Fibroblast of lung (primary cell): ENCODE measurements at regions not wholly inside any gene's neighbourhood (a gene's known extent, or its start where the extent isn't known, plus 50 kb on each side); places are given as distances from the start of the nearest gene placed in this dataset.
"Not testable (repeated sequence)": the region's sequence is repeated elsewhere in the genome, so short reads cannot be mapped to it uniquely, and the experiment has no call there.

Experiments
- DNase-seq, 2 donors: peaks; one replicate each; pipeline versions ENCODE4 v3.0.0 to v3.0.0-alpha.2; 2010; ENCODE audit warnings: low read depth in 2 of 2
- H2AFZ ChIP-seq: 2 replicates; pipeline ENCODE4 v1.5.1; 2012; ENCODE audit warnings: low read length, control low read depth, inconsistent platforms
- H3K27ac ChIP-seq: 2 replicates; pipeline ENCODE4 v1.5.1; 2011; ENCODE audit warnings: low read length, control low read depth; ENCODE audit not compliant: insufficient read depth
- H3K27me3 ChIP-seq: 2 replicates; pipeline ENCODE4 v1.5.1; 2011; ENCODE audit warnings: mild to moderate bottlenecking, low read length; ENCODE audit not compliant: control insufficient read depth, insufficient read depth
- H3K36me3 ChIP-seq: 2 replicates; pipeline ENCODE4 v1.5.1; 2011; ENCODE audit warnings: low read length; ENCODE audit not compliant: control insufficient read depth, insufficient read depth
- H3K4me1 ChIP-seq: 2 replicates; pipeline ENCODE4 v1.5.1; 2011; ENCODE audit warnings: low read length; ENCODE audit not compliant: control insufficient read depth, insufficient read depth; ENCODE audit errors: extremely low read depth
- H3K4me2 ChIP-seq: 2 replicates; pipeline ENCODE4 v1.5.1; 2011; ENCODE audit warnings: low read length, control low read depth; ENCODE audit not compliant: insufficient read depth; ENCODE audit errors: extremely low read depth
- H3K4me3 ChIP-seq, 4 experiments: fragments of 200-600 bp in 1 of 4; sonication (generic) in 1 of 4; replicated peaks in 1 of 4; 2 replicates each; pipeline ENCODE4 v1.5.1; 2011 to 2016; ENCODE audit warnings: low read length in 4 of 4, low read depth in 3 of 4, mild to moderate bottlenecking in 3 of 4, control low read depth in 2 of 4, inconsistent platforms in 1 of 4, mixed read lengths in 1 of 4; ENCODE audit not compliant: insufficient read depth in 1 of 4; ENCODE audit errors: control extremely low read depth in 1 of 4
- H3K79me2 ChIP-seq: 2 replicates; pipeline ENCODE4 v1.5.1; 2012; ENCODE audit warnings: mild to moderate bottlenecking, low read length, inconsistent platforms; ENCODE audit not compliant: control insufficient read depth, insufficient read depth
- H3K9ac ChIP-seq: 2 replicates; pipeline ENCODE4 v1.5.1; 2011; ENCODE audit warnings: mild to moderate bottlenecking, low read length, control low read depth; ENCODE audit not compliant: insufficient read depth
- H3K9me3 ChIP-seq: 2 replicates; pipeline ENCODE4 v1.5.1; 2012; ENCODE audit warnings: low read depth, low read length; ENCODE audit not compliant: control insufficient read depth, insufficient read depth
- H4K20me1 ChIP-seq: 2 replicates; pipeline ENCODE4 v1.5.1; 2011; ENCODE audit warnings: low read length; ENCODE audit not compliant: control insufficient read depth, insufficient read depth; ENCODE audit errors: extremely low read depth
- CTCF ChIP-seq, 2 donors: IDR thresholded peaks in 1 of 2; conservative IDR thresholded peaks in 1 of 2; 1 replicate in 1 of 2; 2 replicates in 1 of 2; pipeline ENCODE4 v1.5.1; 2011 to 2012; ENCODE audit warnings: low read length in 2 of 2, control low read depth in 1 of 2, inconsistent platforms in 1 of 2, low read depth in 1 of 2, mild to moderate bottlenecking in 1 of 2
- EZH2 ChIP-seq: IDR thresholded peaks from 2 replicates; pipeline ENCODE4 v1.5.1; 2012; ENCODE audit warnings: low read length, control low read depth, mild to moderate bottlenecking; ENCODE audit errors: missing control alignments

- Histone ChIP-seq H3K27ac (no peak overlapping the region), H3K9me3 (no peaks in the 10 kb centered on the region), H3K4me2 (no peak overlapping the region), H3K4me3 (no peak overlapping the region), H3K79me2 (no peaks in the 10 kb centered on the region), H3K4me1 (no peaks in the 10 kb centered on the region), H2AFZ (no peak overlapping the region), H3K27me3 (no peaks in the 10 kb centered on the region), H3K36me3 (no peaks in the 10 kb centered on the region), H4K20me1 (no peaks in the 10 kb centered on the region), H3K9ac (no peak overlapping the region)
- TF ChIP-seq CTCF (conservative IDR thresholded peaks at IDR 0.05 in 1 of 2, IDR thresholded peaks at IDR 0.05 in 1 of 2; ENCODE audit: low read depth in 1 of 2, low read length in 2 of 2) (no peak), EZH2 (no peak)
- peak; percentile 40 to 68 for DNase-seq
Observed at GRCh38 chr13:65679240-65679639, 1550.9 kb downstream of the PCDH9 start.

- Histone ChIP-seq H3K4me2 (no peak overlapping the region), H3K4me1 (no peaks in the 10 kb centered on the region), H2AFZ (no peak overlapping the region), H3K9me3 (no peaks in the 10 kb centered on the region), H3K9ac (no peak overlapping the region), H3K4me3 (no peak overlapping the region), H3K79me2 (no peaks in the 10 kb centered on the region), H4K20me1 (no peaks in the 10 kb centered on the region), H3K27me3 (no peaks in the 10 kb centered on the region), H3K27ac (no peak overlapping the region), H3K36me3 (no peaks in the 10 kb centered on the region)
- peak in 1 of 2 donors; percentile 15 for TF ChIP-seq CTCF (conservative IDR thresholded peaks at IDR 0.05 in 1 of 2, IDR thresholded peaks at IDR 0.05 in 1 of 2; ENCODE audit: low read depth in 1 of 2, low read length in 2 of 2)
- TF ChIP-seq EZH2, result no peak
- DNase-seq, result peak; percentile 27 to 37
Observed at GRCh38 chr13:65677906-65678305, 1552.2 kb downstream of the PCDH9 start.

GRCh38 chr13:65675383-65675782 is 1554.8 kb downstream of the PCDH9 start:
- not testable (repeated sequence) for H3K27ac ChIP-seq, DNase-seq, H2AFZ ChIP-seq

More at GRCh38 chr13:65675383-65675782, 1554.8 kb downstream of the PCDH9 start:
- H3K4me2 ChIP-seq, H3K4me3 ChIP-seq, H3K4me1 ChIP-seq, H3K79me2 ChIP-seq, H3K27me3 ChIP-seq, H3K9ac ChIP-seq, H3K36me3 ChIP-seq, H4K20me1 ChIP-seq, H3K9me3 ChIP-seq: not testable (repeated sequence)
